Muscle of back (tissue), 3 donors: ENCODE measurements at regions not wholly inside any gene's neighbourhood (a gene's known extent, or its start where the extent isn't known, plus 50 kb on each side); places are given as distances from the start of the nearest gene placed in this dataset.

Experiments
- DNase-seq, 3 donors: peaks; one replicate each; pipeline versions ENCODE4 v3.0.0 to v3.0.0-alpha.2; 2013

DNA sequence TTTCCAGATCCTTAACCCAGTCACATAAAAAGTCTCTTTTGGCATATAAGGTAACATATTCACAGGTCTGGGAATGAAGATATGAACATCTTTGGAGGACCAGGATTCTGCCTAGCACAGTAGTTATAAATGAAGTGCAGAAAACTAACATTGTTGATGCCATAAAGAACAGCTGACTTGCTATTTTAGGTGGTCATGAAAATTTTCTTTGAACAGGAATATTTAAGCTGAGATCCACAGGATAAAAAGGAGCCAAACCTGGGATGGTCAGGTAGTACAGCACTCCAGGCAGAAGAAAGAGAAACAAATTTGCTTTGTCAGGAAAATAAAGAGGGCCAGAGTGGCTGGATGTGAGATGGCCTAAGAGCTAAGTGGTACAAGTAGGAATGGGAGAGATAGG, 80.0 kb downstream of the CENPW start:
- no peak for DNase-seq

DNA sequence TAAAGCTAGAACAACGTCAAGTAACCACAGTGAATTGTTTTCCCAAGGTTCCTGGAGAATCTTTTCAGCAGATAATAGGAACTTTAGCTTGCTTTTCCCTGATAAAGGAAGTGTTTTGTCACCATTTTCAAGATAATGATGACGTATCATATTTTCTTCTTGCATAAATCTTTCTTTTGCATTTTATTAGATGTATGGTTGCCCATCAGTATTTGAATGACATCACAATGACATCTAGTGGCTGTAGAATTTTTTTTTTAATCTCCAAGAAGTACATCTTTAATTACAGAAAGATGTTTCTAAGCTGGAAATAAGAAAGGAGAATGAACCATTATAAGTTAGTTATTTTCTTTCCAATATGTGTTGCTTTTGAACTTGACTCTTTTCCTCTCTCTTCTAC, 83.0 kb downstream of the CENPW start:
- DNase-seq: peak in 1 of 3 donors; percentile 7

DNA sequence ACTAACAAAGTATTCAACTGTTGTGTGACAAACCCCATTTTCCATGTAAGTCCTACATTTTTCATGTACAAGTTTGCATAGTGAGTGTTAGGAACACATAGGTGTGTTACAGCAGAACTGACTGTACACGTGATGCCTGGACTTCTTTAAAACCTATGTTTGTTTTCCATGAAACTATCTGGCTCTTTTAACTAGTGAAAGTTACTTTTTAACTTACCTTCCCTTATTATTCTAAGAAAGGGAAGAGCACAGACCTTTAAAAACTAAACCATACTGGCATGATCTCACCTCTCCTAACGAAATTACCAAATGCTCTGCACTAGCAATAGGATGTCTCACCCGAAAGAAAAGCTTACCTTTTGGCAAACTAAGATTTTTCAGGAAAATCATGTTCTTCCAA, 87.8 kb downstream of the CENPW start:
- no peak for DNase-seq

DNA sequence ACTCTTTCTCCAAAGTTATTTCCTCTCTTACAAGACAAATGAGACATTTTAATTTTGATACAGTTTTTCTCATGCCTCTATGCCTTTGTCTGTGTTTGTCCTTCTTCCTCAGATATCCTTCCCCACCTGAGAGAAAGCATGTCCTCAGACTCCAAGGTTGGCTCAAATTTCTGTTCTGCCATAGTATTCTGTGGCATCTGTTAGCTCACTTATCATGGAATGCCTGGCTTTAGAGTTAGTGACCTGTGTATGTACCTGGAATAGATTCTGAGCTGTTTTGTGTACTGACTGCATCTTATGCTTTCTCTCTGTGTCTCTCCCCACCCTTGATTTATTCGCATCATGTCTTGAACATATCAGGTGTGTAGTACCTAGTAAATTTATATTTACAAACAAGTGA, 90.0 kb downstream of the CENPW start:
- no peak for DNase-seq

DNA sequence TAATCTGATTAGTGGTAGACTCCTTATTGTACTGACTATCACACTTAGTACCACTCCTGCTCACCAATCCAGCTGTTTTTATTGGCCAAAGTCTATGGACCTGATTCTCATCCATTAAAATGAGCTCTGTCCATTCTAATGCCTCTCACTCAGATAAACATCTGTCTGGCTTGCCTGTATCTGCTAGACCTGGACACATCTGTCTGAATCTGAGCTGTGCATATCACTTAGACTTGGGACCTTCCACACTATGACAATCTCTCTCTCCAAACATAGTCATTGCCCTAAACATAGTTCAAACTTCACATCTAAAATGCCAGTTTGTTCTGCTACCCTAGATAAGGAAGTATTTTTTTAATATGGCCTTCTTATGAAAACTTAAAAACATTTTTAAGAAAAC, 92.6 kb downstream of the CENPW start:
- DNase-seq: no peak

DNA sequence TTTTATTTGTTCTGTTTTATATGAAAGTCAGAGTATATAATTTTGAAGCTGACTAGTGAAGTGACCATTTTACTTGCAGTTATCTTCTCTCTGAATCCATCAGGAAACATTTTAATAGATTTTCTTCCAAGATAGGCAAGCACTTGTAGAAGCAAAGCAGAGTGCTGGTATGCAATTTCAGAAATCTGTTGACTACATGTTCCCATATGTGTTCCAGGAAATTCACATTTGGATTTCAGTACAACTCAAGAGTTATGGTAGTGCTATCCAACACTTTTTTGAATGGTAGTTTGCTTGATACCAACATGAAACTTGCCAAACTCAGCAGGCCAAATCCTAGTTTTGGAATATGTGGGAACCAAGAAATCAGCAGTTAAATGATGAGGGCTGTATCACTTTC, 94.0 kb downstream of the CENPW start:
- no peak for DNase-seq

DNA sequence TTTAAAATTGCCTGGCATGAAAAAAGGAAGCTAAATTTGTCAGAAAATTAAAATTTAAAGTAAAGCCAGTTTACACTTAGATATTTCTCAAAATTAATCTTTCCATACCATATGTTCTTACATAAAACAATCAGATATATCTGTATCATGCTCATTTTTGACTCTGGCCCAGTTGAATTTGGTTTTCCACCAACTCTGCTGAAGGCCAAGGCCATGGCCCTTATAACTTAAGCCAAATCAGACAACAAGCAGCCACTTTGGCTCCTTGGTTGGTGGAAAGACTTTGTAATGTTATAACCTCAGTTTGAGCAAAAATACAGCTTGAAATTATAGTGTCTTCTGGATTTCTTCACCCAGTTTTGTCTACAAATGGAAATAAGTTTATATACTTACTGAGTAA, 97.3 kb downstream of the CENPW start:
- DNase-seq: peak in 2 of 3 donors; percentile 1 to 5

DNA sequence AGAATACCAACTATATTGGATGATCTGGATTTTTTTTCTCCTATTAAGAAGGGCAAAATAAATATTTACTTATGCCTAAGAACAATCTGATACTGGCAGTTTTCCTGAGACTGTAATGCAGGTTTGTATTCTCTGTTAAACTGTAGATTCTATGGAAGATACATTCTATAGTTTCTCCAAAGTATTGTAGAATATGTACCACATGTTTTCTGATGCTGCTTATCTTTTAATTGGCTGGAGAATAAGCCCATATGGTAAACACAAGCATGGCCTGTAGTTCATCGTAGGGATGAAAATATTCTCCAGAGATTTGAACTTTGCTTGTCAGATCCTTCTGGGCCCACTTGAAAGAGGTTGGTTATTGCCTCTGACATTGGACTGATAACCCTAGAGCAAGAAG, 99.1 kb downstream of the CENPW start:
- no peak for DNase-seq

DNA sequence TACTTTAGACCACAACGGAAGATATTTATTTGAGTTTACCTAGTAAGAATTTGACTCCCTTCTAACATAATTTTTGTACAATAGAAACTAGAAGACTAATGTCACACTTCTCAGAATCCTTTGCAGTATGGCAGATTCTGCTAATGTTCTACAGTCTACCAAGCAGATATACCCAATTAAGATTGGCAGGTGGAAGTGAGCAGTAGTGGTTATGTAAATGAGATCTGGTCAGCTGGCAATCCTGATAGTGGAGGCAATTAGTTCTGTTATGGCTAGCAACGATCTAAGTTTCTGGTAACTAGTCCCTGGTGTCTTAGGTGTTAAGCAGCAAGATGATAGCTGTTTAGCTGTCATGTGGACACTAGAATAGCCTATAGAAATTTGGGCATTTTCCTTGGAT, 101.0 kb downstream of the CENPW start:
- no peak for DNase-seq

DNA sequence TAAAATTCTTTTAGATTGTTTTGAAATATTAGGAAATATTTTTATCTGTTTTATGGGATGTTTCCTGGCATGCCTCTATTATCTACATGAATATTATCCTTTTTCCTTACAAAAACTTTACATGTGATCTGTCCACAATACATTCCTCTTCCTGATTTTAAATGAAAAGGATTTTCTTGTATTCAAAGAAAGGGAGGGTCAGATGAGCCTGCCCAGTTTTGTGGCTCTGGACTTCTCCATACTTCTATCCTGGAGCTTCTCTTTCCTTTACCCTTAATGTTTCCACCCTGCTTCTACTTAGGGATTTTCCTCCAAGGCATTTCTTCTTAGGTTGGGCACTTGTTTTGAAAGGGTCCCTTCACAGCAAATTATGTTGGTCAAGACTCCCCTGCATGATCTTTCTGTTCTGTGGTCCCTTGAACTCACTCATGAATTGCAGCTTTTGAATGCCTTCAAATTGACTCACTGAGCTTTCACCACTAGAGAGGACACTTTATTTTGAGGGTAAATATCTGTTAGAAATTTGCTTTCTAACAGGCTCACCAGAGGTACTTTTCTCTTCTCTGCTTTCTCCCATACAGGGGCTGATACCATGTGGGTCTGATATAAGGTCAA, 104.9 kb downstream of the CENPW start:
- DNase-seq: no peak

DNA sequence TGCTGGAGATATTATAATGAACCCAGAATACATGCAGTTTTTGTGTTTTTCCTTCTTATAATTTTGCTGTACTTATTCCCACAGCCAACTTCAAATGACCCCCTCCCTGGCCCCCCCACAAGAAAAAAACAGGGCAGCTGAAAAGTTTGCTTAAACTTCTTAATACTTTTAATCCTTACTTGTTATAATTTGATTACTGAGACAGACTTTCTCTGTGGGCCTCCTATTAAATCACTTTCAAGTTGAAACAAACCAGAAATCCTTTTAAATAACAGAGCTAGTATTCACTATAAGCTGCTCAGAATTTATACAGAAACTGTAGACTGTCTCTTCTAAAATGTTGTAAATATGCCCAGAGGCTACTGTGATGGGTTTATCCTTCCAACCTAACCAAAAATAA, 106.3 kb downstream of the CENPW start:
- no peak for DNase-seq

DNA sequence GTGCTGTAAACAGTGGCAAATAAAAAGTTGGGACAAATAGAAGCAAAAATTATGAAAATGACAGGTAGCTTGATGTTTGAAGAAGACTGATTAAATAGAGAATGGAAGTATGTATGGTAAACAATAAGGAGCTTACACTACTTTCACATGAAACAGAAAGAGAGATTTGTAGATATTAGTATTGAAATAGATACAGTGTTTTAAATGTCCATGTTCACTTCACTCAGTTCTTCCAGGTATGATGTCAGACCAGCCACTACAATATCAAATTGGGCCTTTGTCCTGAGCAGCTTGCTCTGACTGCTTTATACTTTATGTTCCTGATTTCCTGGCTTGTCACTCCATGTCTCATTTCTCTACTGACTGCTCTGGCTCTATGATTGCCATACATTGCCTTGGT, 107.5 kb downstream of the CENPW start:
- DNase-seq: no peak

DNA sequence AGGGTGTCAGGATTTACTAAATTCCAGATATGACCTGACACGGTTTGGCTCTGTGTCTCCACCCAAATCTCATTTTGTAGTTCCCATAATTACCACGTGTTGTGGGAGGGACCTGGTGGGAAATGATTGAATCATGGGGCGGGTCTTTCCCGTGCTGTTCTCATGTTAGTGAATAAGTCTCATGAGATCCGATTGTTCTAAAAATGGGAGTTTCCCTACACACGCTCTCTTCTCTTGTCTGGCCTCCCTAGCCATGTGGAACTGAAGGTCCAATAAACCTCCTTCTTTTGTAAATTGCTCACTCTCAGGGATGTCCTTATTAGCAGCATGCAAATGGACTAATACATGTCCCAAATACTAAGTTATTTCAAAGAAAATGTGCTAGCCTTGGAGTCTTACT, 121.1 kb downstream of the CENPW start:
- DNase-seq: no peak

DNA sequence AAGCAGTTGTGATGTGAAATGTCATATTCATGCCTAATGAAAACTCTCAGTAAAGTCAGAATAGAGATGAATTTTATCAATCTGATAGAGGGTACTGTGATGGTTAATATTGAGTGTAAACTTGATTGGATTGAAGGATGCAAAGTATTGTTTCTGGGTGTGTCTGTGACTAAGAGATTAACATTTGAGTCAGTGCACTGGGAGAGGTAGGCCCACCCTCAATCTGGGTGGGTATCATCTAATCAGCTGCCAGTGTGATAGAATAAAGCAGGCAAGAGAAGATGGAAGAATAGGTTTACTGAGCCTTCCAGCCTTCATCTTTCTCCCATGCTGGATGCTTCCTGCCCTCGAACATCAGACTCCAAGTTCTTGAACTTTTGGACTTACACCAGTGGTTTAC, 124.3 kb downstream of the CENPW start:
- no peak for DNase-seq

DNA sequence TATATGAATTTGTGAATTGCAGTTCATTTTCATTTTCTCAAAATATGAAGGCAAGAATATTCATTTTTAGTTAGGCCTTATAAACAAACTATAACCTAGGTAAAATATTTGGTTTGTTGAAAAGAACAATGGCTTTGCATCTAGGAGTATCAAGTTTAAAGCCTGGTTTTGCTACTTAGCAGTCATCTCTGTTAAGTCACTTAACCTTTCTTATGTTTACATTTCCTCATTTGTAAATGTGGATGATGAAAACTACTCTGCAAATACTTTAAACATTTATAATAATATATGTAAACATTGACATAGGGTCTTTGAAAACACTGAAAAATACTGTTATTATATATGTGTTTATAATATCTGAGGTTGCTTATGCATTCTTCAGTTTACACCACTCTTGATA, 135.5 kb downstream of the CENPW start:
- DNase-seq: no peak

DNA sequence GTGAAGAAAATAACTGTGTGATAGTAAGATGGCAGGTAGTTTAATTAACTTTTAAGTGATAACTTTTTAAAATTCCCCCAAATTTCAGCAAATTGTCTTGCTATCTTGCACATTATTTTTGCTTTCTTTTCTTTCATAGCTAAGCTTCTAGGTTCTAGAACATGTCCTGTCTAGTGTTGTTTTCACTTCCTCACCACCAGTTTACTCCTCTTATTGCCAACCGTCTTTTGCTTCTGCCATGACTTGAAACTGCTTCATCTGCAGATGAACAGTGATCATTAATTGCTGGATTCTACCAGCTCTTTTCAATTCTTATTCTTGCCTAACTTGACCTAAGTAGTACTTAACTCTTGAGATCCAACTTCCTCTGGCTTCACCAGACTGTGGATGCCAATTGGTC, 137.8 kb downstream of the CENPW start:
- DNase-seq: no peak

DNA sequence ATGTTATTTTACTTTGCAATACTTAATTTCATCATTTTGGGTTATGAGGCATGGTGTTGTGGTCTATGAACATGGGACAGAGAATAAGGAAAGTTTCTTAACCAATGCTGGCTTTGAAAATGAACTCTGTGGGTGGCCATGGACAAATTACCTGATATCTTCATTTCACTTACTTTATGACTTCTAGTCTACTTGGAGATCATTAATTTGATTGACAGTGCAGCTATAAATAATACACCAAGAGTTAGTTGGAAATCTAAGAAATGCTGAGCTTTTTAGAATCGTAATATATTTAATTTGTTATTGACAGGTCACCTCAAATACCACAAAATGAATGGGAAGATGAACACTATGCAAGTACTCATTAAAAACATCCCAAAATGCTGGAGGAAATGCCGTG, 140.4 kb downstream of the CENPW start:
- DNase-seq: no peak

DNA sequence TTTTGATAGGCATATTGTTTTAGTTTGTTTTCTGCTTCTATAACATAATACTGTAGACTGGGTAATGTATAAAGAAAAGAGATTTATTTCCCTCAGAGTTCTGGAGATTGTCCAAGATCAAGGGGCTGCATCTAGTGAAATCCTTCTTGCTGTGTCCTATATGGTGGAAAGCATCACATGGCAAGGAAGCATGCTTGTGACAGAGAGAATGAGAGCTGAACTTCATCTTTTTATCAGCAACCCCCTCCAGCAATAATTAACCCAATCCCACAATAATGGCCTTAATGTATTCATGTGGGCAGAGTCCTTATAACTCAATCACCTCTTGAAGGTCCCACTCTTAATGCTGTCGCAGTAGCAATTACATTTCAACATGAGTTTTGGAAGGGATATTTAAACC, 141.4 kb downstream of the CENPW start:
- no peak for DNase-seq

DNA sequence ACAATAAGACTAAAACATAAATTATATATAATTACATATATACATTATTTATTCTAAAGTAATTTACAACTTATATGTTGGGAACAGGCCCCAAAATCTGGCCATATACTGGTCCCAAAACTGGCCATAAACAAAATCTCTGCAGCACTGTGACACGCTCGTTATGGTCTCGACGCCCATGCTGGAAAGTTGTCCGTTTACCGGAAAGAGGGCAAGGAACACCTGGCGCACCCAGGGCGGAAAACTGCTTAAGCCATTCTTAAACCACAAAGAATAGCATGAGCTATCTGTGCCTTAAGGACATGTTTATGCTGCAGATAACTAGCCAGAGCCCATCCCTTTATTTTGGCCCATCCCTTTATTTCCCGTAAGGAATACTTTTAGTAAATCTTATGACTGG, 164.9 kb downstream of the CENPW start:
- DNase-seq: no peak

DNA sequence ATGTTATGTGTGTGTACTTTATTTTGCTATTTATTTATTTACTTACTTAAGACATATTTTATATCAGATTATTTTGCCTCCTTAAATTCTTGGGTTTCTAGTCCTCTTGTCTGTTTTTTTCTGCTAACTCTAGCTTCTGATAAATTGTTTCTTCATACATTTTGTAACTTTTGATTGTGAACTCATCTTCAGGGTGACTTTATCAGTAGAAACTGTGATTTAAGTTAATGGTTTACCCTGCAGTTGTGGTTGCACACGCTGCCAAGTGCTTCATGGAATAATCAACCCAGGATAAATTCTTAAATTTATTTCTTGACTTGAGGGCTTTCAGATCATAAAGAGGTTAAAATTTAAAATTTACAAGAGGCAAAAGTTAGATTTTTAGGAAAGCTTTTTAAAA, 173.3 kb downstream of the CENPW start:
- DNase-seq: no peak

DNA sequence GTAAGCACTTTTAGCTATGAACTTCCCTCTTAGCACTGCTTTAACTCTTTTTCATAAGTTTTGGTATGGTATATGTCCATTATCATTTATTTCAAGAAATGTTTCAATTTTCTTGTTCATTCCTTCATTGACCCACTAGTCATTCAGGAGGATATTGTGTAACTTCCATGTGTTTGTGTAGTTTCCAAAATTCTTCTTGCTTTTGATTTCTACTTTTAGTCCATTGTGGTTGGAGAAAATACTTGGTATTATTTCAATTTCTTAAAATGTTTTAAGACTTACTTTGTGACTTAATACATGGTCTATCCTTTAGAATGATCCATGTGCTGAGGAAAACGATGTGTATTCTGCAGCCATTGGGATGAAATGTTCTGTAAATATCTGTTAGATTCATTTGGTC, 176.5 kb downstream of the CENPW start:
- no peak for DNase-seq

DNA sequence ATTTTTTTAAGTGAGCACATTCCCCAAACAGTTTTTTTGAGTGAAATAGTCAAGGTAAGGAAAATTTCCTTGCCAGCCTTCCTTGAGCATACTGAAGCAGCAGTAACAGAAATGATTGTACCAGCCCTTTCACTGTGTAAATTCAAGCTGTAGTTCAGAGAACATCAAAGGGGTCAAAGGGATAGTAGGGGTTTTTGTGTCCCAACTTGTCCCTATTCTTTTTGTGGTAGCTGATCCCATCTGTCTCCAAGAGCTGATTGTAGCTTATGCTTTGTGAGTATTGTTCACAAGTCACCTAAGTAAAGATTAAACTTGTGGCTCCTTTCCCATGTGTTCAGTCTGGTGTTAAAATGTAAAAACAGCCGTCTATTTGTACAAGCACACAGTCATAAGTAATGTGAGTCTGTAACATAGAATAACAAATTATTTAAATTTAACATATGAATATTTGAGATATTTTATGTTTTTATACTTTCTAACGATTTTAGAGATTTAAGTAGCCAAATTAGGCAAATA, 185.0 kb downstream of the CENPW start:
- DNase-seq: no peak

DNA sequence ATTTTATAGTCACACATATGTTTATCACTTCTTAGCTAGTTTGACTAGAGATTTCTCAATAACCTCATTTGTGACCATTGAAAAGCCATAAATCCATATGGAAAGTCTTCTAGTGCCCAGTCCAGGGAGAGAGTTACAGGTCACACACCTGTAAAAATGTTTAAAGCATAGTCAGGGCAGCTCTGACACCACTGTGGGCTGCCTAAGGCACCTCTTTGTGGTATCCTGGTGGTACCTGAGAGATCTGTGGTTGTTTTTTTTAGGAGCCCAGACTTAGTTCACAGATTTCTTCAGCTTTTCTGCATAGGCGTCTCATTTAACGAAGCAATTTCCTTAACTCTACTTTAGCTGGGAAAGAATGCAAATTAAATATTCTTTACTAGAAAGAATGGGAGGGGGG, 186.6 kb downstream of the CENPW start:
- no peak for DNase-seq

DNA sequence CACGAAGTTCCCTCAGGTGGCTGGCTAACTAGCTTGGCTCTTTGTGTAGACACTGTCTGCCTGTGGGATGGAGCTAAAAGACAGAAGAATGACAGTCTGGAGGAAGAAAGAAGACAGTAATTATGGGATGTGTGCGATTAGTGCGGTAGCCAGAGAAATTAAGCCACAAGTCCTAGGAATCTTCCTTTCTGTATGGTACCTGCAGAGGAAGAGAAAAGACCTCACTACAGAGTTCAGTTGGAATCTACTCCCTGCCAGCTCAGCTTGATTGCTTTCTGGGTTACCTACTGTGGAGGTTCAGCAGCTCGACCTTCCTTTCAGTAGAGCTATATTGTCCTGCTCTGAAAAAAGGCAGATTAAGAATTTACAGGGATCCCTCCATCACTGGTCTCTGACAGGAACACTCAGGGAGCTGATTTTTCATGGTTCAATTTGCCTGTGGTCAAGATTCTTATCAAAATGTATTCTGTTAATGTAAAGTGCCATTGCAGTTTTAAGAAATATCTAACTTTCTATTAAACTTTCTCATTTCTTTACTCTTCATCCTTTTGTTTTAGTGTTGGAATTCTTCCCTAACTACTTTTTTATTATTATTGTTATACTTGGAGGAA, 187.2 kb downstream of the CENPW start:
- no peak for DNase-seq
